ENCODE measurements at regions not wholly inside any gene's neighbourhood (a gene's known extent, or its start where the extent isn't known, plus 50 kb on each side); places are given as distances from the start of the nearest gene placed in this dataset.

DNA sequence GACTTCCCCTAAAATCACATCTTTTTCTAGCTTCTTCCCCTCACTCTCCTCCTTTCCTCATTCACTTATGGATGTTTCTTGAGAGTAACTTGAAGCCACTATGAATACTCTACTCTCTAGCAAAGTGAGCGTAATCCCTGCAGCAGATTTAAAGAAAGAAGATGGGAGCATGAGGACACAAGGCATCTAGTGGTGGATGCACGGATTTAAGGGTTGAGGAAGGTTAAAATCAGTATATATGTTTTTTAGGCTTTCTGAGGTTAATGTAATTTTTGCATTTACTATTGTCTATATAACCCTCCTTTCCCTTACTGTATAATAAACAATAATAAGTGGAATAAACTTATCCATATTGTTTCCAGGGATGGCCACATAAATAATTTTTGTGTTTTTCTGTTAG lies 495.2 kb upstream of the TPK1 start:
- DNase-seq (ENCODE audit: extremely low read depth, low read depth), result no peak
- TF ChIP-seq, protein P1, sequence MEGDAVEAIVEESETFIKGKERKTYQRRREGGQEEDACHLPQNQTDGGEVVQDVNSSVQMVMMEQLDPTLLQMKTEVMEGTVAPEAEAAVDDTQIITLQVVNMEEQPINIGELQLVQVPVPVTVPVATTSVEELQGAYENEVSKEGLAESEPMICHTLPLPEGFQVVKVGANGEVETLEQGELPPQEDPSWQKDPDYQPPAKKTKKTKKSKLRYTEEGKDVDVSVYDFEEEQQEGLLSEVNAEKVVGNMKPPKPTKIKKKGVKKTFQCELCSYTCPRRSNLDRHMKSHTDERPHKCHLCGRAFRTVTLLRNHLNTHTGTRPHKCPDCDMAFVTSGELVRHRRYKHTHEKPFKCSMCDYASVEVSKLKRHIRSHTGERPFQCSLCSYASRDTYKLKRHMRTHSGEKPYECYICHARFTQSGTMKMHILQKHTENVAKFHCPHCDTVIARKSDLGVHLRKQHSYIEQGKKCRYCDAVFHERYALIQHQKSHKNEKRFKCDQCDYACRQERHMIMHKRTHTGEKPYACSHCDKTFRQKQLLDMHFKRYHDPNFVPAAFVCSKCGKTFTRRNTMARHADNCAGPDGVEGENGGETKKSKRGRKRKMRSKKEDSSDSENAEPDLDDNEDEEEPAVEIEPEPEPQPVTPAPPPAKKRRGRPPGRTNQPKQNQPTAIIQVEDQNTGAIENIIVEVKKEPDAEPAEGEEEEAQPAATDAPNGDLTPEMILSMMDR (IDR thresholded peaks at IDR 0.05; ENCODE audit: low read depth, low read length, missing control alignments), result no peak
- H3K4me3 ChIP-seq (replicated peaks; ENCODE audit: low read depth, low read length), result no peak overlapping the region

DNA sequence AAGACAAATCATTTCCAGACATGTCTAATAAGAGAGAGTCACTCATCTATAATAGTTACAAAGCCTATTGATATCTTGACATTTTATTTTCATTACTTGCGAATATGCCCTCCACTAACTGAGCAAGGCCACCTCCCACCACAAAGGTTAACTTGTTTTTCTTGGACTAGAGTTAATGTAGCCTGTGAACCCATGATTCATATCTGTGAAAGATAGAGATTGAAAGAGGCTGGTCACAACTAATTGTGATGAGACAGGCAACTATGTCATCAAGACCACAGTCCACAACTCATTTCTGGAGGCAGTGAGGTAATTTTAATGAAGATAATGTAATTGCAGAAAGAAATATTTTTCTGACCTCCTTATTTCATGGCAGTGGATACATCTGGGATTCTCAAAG lies 491.8 kb upstream of the TPK1 start:
- DNase-seq (ENCODE audit: extremely low read depth, low read depth), result no peak

DNA sequence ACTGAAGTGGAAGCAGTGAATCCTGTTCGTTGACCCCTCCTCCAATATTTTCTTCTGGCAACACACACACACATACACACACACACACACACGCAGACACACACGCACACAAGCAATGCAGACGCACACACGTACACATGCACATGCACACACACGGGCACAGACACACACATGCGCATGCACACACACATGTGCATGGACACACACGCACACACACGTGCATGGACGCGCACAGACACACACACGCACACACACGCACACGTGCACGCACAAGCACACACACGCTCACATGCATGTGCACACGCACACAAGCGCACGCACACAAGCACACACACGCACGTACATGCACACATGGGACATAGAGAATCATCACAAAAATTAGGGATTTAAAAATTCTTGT lies 488.2 kb upstream of the TPK1 start:
- TF ChIP-seq, protein P1 (IDR thresholded peaks at IDR 0.05; ENCODE audit: low read depth, low read length, missing control alignments), result no peak
- H3K4me3 ChIP-seq (replicated peaks; ENCODE audit: low read depth, low read length), result no peak overlapping the region
- no peak for DNase-seq (ENCODE audit: extremely low read depth, low read depth)

More for the DNA sequence above, 491.8 kb upstream of the TPK1 start:
- TF ChIP-seq, protein P1 (IDR thresholded peaks at IDR 0.05; ENCODE audit: low read depth, low read length, missing control alignments), result no peak
- no peak overlapping the region for H3K4me3 ChIP-seq (replicated peaks; ENCODE audit: low read depth, low read length)

DNA sequence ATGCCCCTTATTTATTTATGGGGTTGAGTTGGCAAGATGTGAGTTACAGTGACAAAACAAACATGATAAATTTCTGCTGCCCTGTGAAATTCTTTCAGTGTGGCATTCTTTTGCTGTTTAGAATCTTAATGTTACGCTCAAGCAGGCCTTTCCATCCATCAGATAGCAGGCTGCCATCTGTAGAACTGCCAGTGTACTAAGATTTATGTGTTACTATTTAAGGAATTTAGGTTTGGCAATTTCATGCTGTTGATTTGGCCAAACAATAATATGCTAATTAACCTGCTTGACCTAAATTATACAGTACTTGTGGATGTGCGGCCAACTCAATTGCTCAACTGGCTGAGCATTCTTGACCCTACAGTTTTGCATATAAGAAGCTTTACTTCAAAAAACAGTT lies 477.7 kb upstream of the TPK1 start:
- no peak for DNase-seq (ENCODE audit: extremely low read depth, low read depth)
- TF ChIP-seq, protein P1 (IDR thresholded peaks at IDR 0.05; ENCODE audit: low read depth, low read length, missing control alignments), result no peak
- H3K4me3 ChIP-seq (replicated peaks; ENCODE audit: low read depth, low read length), result no peak overlapping the region

DNA sequence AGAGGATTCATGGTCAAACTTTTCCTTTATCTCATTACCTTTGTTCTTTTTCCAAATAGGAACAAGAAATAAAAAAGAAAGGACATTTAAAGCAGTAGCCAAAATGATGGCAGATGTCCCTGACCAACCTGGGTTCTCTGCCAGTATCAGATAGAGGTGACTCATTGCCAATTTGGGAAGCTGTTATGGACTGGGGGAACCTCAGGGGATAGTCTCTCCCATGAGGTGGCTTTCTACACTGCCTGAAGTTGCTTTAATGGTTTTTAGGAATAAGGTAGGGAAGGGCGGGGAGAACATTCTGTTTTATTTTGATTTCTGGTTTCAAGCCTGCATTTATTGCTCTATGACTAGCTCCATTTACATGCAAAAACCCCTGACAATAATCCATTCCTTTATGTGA lies 457.9 kb upstream of the TPK1 start:
- TF ChIP-seq, protein P1 (IDR thresholded peaks at IDR 0.05; ENCODE audit: low read depth, low read length, missing control alignments), result no peak
- no peak for DNase-seq (ENCODE audit: extremely low read depth, low read depth)
- H3K4me3 ChIP-seq (replicated peaks; ENCODE audit: low read depth, low read length), result no peak overlapping the region

DNA sequence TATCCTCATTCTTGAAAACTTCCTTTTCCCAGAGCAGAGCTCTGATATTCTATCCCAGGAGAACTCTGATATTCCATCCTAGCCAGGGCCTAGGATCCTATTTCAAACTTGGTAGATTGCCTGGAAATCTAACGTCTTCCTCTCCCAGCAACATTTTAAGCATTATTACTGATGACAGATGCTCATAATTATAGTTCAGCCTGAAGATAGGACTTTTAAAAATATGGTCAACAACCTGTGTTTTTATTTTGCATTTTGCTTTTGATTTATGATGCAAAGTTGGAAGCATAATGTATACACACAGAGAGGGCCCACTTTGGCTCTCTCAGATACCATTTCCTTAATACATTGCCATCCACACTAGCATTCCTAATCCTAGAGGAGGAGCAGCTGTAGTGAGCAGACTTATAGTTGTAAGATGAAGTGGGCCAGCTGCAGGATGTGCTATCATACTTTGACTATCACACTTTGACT lies 457.4 kb upstream of the TPK1 start:
- TF ChIP-seq, protein P1 (IDR thresholded peaks at IDR 0.05; ENCODE audit: low read depth, low read length, missing control alignments), result no peak
- no peak for DNase-seq (ENCODE audit: extremely low read depth, low read depth)

DNA sequence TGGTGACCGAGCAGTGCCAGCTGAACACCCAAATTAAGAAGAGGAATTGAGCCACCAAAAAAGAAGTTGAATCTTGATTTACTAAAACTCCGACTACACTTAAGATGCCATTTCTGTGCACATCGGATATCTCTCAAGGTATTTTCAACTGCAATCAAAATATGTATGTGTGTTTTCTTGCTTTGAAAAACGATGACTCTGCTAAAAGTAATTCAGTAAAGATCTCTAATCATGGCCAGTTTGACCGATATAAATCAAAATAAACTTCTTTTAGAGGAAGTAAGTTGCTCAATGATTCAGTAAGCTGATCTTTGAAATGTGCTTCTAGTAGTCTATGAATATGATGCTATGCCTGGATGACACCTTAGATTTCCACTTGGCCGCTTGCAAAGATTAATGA lies 453.5 kb upstream of the TPK1 start:
- H3K4me3 ChIP-seq (replicated peaks; ENCODE audit: low read depth, low read length), result no peak overlapping the region
- TF ChIP-seq, protein P1 (IDR thresholded peaks at IDR 0.05; ENCODE audit: low read depth, low read length, missing control alignments), result no peak
- DNase-seq (ENCODE audit: extremely low read depth, low read depth), result no peak

More for the DNA sequence above, 457.4 kb upstream of the TPK1 start:
- H3K4me3 ChIP-seq (replicated peaks; ENCODE audit: low read depth, low read length), result no peak overlapping the region

Measured in HFF-Myc (cell line).